ENCODE measurements at regions not wholly inside any gene's neighbourhood (a gene's known extent, or its start where the extent isn't known, plus 50 kb on each side); places are given as distances from the start of the nearest gene placed in this dataset.

GRCh38 chr9:106500171-106500570 lies 362.8 kb upstream of the ZNF462 start:
- TF ChIP-seq CTCF (IDR thresholded peaks at IDR 0.05) = no peak
- no peak for TF ChIP-seq ZFX (IDR thresholded peaks at IDR 0.05; ENCODE audit: borderline replicate concordance)

All from 22Rv1 (cell line).